Tibial nerve (tissue), 4 donors: ENCODE measurements at regions not wholly inside any gene's neighbourhood (a gene's known extent, or its start where the extent isn't known, plus 50 kb on each side); places are given as distances from the start of the nearest gene placed in this dataset.

Source experiments
- DNase-seq, 2 donors: peaks; one replicate each; pipeline ENCODE4 v3.0.0-alpha.2; 2019; ENCODE audit warnings: low spot score in 2 of 2
- H3K27ac ChIP-seq, 4 donors: fragments of 200-600 bp; sonication (generic) in 3 of 4; one replicate each; pipeline ENCODE4 v1.5.1; 2017 to 2019; ENCODE audit warnings: mild to moderate bottlenecking in 1 of 4
- H3K27me3 ChIP-seq, 2 donors: fragments of 200-600 bp; sonication (generic) in 1 of 2; one replicate each; pipeline versions ENCODE4 v1.5.1 to v1.6.0; 2017 to 2019
- H3K36me3 ChIP-seq, 3 donors: fragments of 200-600 bp; sonication (generic); one replicate each; pipeline ENCODE4 v1.5.1; 2018 to 2019
- H3K4me1 ChIP-seq, 4 donors: fragments of 200-600 bp; sonication (generic) in 3 of 4; one replicate each; pipeline ENCODE4 v1.5.1; 2017 to 2019
- H3K4me3 ChIP-seq, 4 donors: fragments of 200-600 bp; sonication (generic) in 3 of 4; one replicate each; pipeline ENCODE4 v1.5.1; 2017 to 2019; ENCODE audit warnings: mild to moderate bottlenecking in 1 of 4, moderate library complexity in 1 of 4
- H3K9me3 ChIP-seq, 4 donors: fragments of 200-600 bp; sonication (generic) in 3 of 4; one replicate each; pipeline ENCODE4 v1.5.1; 2017 to 2019
- EP300 ChIP-seq, 2 donors: sonication (generic); formaldehyde crosslinking; IDR thresholded peaks; one replicate each; pipeline ENCODE4 v1.6.1; 2017; ENCODE audit warnings: antibody characterized with exemption in 2 of 2, mild to moderate bottlenecking in 1 of 2
- POLR2A ChIP-seq, 2 donors: fragments of 450-650 bp; IDR thresholded peaks; one replicate each; pipeline ENCODE4 v1.6.1; 2017; ENCODE audit warnings: antibody characterized with exemption in 2 of 2, mild to moderate bottlenecking in 2 of 2, moderate library complexity in 2 of 2
- WGBS, 2 donors: methylation state at CpG; one replicate each; pipeline ENCODE4 v1.1.5; 2018; 5-methylcytosine and 5-hydroxymethylcytosine counted together
- TF ChIP-seq, protein P1 (sequence below), 5 experiments: fragments of 200-600 bp in 3 of 5; fragments of 450-650 bp in 2 of 5; sonication (generic) in 3 of 5; IDR thresholded peaks; one replicate each; pipeline ENCODE4 v1.5.1; 2016 to 2019; ENCODE audit warnings: antibody characterized with exemption in 5 of 5, mild to moderate bottlenecking in 3 of 5, moderate library complexity in 2 of 5

DNA sequence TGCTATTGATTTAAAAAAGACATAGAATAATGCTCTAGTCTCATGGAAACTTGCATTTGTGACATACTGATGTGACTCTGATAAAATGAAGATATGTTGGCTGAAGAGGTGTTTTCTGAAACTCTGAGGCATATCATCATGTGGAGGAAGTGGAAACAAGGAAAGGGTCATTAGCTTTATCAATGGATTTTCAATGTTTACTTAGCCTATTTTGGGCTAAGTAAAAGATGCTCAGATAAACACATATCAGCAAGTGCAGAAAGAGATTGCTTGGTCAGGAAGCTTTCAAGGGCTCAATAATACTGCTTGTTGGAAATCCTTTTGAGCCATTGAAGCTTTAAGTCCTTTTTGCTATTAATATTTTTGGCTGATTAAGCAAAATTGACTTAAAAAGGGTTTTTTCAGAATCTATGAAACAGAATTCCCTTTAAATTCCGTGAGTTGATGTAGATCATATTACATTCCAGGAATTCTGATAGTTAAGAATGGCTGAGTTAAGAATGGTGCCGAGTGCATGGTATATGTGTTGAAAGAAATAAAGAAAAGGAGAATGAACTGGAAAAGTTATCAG, 952.8 kb upstream of the SPRY2 start:
- TF ChIP-seq POLR2A (IDR thresholded peaks at IDR 0.05) (no peak), EP300 (IDR thresholded peaks at IDR 0.05) (no peak)
- TF ChIP-seq, protein P1, sequence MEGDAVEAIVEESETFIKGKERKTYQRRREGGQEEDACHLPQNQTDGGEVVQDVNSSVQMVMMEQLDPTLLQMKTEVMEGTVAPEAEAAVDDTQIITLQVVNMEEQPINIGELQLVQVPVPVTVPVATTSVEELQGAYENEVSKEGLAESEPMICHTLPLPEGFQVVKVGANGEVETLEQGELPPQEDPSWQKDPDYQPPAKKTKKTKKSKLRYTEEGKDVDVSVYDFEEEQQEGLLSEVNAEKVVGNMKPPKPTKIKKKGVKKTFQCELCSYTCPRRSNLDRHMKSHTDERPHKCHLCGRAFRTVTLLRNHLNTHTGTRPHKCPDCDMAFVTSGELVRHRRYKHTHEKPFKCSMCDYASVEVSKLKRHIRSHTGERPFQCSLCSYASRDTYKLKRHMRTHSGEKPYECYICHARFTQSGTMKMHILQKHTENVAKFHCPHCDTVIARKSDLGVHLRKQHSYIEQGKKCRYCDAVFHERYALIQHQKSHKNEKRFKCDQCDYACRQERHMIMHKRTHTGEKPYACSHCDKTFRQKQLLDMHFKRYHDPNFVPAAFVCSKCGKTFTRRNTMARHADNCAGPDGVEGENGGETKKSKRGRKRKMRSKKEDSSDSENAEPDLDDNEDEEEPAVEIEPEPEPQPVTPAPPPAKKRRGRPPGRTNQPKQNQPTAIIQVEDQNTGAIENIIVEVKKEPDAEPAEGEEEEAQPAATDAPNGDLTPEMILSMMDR (IDR thresholded peaks at IDR 0.05): no peak
- DNase-seq: no peak
- Histone ChIP-seq H3K9me3 (no peaks in the 10 kb centered on the region), H3K36me3 (no peaks in the 10 kb centered on the region), H3K4me1 (no peaks in the 10 kb centered on the region), H3K27me3 (no peaks in the 10 kb centered on the region), H3K27ac (no peak overlapping the region), H3K4me3 (no peak overlapping the region)
- 34 to 38% methylated on average over 2 of the region's 2 CpGs for WGBS, 2 donors

DNA sequence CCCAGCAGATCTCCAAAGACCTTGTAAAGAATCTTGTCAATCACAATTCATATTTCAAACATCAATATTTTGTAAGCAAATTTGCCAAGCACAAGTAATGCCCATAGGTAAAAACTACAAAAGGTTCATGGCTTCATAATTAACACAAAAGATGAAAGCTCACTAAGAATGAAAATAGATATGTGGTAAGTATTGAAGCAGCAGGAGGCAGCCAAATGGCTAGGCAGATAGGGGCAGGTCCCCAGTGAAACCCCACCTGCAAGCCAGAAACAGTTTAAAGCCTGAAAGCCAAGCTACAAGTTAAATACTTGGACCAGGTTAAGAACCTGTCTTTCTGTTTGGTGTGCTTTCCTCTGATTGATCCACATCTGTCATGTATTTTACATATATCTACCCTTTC, 942.6 kb upstream of the SPRY2 start:
- no peak for DNase-seq
- no peaks in the 10 kb centered on the region for H3K9me3 ChIP-seq
- H3K36me3 ChIP-seq: no peaks in the 10 kb centered on the region
- H3K4me3 ChIP-seq: no peak overlapping the region
- no peaks in the 10 kb centered on the region for H3K4me1 ChIP-seq
- H3K27me3 ChIP-seq: no peaks in the 10 kb centered on the region
- H3K27ac ChIP-seq: no peak overlapping the region
- TF ChIP-seq POLR2A (IDR thresholded peaks at IDR 0.05): no peak
- TF ChIP-seq, protein P1 (IDR thresholded peaks at IDR 0.05): no peak
- TF ChIP-seq EP300 (IDR thresholded peaks at IDR 0.05): no peak

DNA sequence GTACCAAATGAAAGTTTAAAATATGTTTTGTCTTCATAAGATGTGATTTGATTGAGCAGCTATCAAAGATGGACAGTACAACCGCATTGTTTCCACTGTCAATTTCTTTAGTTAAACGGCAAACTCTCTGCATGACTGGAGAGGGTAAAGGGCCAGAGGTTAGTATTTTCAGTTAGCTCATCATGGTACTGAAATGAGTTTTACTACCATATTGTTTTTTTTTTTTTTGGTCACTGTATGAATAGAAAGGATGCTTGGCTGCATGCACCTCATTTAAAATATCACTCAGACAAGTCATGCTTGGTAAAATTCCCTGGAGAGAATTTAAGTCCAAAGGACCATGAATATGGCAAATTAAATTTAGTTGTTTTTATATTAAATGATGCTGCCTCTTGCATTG, 942.1 kb upstream of the SPRY2 start:
- WGBS, 2 donors: 80 to 82% methylated on average over 2 of the region's 2 CpGs
- Histone ChIP-seq H3K27me3 (no peaks in the 10 kb centered on the region), H3K4me3 (no peak overlapping the region), H3K27ac (no peak overlapping the region), H3K4me1 (no peaks in the 10 kb centered on the region), H3K36me3 (no peaks in the 10 kb centered on the region), H3K9me3 (no peaks in the 10 kb centered on the region)
- TF ChIP-seq EP300 (IDR thresholded peaks at IDR 0.05): no peak
- TF ChIP-seq POLR2A (IDR thresholded peaks at IDR 0.05): no peak
- TF ChIP-seq, protein P1 (IDR thresholded peaks at IDR 0.05): no peak
- DNase-seq: no peak

DNA sequence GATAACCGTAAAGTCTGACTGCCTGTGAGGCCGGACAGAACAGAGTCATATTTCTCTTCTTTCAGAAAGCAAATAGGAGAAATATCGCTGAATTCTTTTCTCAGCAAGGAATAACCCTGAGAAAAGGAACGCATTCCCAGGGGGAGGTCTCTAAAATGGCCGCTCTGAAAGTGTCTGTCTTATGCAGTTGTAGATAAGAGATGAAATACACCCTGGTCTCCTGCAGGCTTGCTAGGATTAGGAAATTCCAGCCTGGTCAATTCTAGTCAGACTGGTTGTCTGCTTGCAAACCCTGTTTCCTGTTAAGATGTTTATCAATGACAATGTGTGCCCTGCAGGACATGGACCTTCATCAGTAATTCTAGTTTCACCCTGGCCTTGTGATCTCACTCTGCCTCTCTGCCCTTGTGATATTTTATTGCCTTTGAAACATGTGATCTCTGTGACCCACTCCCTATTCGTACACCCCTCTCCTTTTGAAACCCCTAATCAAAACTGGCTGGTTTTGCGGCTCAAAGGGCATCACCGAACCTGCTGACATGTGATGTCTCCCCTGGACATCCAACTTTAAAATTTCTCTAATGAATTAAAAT, 934.8 kb upstream of the SPRY2 start:
- H3K27me3 ChIP-seq: no peaks in the 10 kb centered on the region
- 86 to 90% methylated on average over 8 of the region's 8 CpGs for WGBS, 2 donors
- no peaks in the 10 kb centered on the region for H3K36me3 ChIP-seq
- H3K9me3 ChIP-seq: peaks cover 0 to 20% (median 0%) of the 10 kb centered on the region in 4 donors
- H3K4me3 ChIP-seq: no peak overlapping the region
- DNase-seq: no peak
- no peaks in the 10 kb centered on the region for H3K4me1 ChIP-seq
- TF ChIP-seq, protein P1 (IDR thresholded peaks at IDR 0.05): no peak
- TF ChIP-seq EP300 (IDR thresholded peaks at IDR 0.05) (no peak), POLR2A (IDR thresholded peaks at IDR 0.05) (no peak)
- H3K27ac ChIP-seq: no peak overlapping the region

DNA sequence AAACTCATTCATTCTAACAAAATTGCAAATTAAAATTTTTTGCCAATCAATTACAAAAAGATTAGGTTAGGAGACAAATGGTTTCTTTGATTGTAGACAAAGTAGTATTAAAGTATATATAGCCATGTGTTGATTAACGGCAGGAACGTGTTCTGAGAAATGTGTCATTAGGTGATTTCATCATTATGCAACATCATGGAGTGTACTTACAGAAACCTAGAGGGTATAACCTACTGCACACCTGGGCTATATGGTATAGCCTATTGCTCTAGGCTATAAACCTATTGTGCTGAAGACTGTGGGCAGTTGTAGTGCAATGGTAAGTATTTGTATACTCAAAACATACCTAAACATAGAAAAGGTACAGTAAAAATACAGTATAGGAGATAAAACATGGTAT, 906.8 kb upstream of the SPRY2 start:
- H3K4me3 ChIP-seq: no peak overlapping the region
- no peak for DNase-seq
- no peak overlapping the region for H3K27ac ChIP-seq
- H3K27me3 ChIP-seq: no peaks in the 10 kb centered on the region
- no peaks in the 10 kb centered on the region for H3K4me1 ChIP-seq
- no peaks in the 10 kb centered on the region for H3K9me3 ChIP-seq
- H3K36me3 ChIP-seq: no peaks in the 10 kb centered on the region
- 86 to 92% methylated on average over 2 of the region's 2 CpGs for WGBS, 2 donors
- TF ChIP-seq, protein P1 (IDR thresholded peaks at IDR 0.05): no peak
- TF ChIP-seq POLR2A (IDR thresholded peaks at IDR 0.05): no peak
- TF ChIP-seq EP300 (IDR thresholded peaks at IDR 0.05): no peak
